Gastrocnemius medialis (tissue), 4 donors: ENCODE measurements at regions not wholly inside any gene's neighbourhood (a gene's known extent, or its start where the extent isn't known, plus 50 kb on each side); places are given as distances from the start of the nearest gene placed in this dataset.

Experiments
- POLR2A ChIP-seq, 2 donors: fragments of 450-650 bp; IDR thresholded peaks; one replicate each; pipeline ENCODE4 v1.6.1; 2017; ENCODE audit warnings: antibody characterized with exemption in 2 of 2, mild to moderate bottlenecking in 2 of 2, moderate library complexity in 2 of 2
- TF ChIP-seq, protein P1 (sequence below), 5 experiments: fragments of 450-650 bp in 3 of 5; fragments of 200-600 bp in 2 of 5; sonication (generic) in 2 of 5; IDR thresholded peaks in 4 of 5; conservative IDR thresholded peaks in 1 of 5; 1 replicate in 4 of 5; 2 replicates in 1 of 5; pipeline ENCODE4 v1.5.1; 2016 to 2019; ENCODE audit warnings: antibody characterized with exemption in 5 of 5, mild to moderate bottlenecking in 3 of 5, moderate library complexity in 3 of 5

DNA sequence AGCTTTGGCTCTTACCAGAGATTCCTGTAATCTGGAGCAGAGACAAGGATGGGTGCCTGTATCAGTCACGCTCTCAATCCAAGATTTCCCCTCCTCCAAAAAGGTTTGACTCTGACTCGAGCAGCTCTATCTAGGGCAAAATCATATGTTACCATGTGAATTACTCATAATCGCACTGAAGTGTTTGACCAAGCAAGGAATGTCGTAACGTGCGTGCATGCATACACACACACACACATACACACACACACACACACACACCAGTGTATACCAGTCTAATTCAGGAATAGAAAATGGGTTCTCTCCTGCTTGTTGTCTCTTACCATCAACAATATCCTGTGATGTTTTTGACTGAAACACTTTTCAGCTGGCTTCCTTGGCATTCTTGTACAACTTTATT, 835.1 kb downstream of the KCNJ2 start:
- TF ChIP-seq, protein P1, sequence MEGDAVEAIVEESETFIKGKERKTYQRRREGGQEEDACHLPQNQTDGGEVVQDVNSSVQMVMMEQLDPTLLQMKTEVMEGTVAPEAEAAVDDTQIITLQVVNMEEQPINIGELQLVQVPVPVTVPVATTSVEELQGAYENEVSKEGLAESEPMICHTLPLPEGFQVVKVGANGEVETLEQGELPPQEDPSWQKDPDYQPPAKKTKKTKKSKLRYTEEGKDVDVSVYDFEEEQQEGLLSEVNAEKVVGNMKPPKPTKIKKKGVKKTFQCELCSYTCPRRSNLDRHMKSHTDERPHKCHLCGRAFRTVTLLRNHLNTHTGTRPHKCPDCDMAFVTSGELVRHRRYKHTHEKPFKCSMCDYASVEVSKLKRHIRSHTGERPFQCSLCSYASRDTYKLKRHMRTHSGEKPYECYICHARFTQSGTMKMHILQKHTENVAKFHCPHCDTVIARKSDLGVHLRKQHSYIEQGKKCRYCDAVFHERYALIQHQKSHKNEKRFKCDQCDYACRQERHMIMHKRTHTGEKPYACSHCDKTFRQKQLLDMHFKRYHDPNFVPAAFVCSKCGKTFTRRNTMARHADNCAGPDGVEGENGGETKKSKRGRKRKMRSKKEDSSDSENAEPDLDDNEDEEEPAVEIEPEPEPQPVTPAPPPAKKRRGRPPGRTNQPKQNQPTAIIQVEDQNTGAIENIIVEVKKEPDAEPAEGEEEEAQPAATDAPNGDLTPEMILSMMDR (IDR thresholded peaks at IDR 0.05 in 4 of 5, conservative IDR thresholded peaks at IDR 0.05 in 1 of 5): no peak
- no peak for TF ChIP-seq POLR2A (IDR thresholded peaks at IDR 0.05)
